HEK293 (cell line): ENCODE measurements at regions not wholly inside any gene's neighbourhood (a gene's known extent, or its start where the extent isn't known, plus 50 kb on each side); places are given as distances from the start of the nearest gene placed in this dataset.

Experiments used
- CTCF ChIA-PET: fragments of 350-600 bp; formaldehyde crosslinking; extraction: SDS; loops from one replicate; lab custom pipeline; 2021; ENCODE audit warnings: antibody characterized with exemption; lab: Yijun Ruan, JAX
- POLR2A ChIA-PET: fragments of 300-600 bp; formaldehyde crosslinking; extraction: SDS; loops from one replicate; lab custom pipeline; 2020; ENCODE audit warnings: antibody characterized with exemption, inconsistent platforms; lab: Yijun Ruan, JAX
- H3K27ac ChIP-seq: fragments of 200-500 bp; sonication (Bioruptor generic); 2 replicates; pipeline ENCODE4 v1.5.1; 2014; ENCODE audit warnings: low read depth, low read length, control low read depth, inconsistent platforms; ENCODE audit errors: extremely low read depth
- H3K36me3 ChIP-seq, 2 experiments: fragments of 200-500 bp in 1 of 2; sonication (Bioruptor generic) in 1 of 2; 1 replicate in 1 of 2; 2 replicates in 1 of 2; pipeline ENCODE4 v1.5.1; 2014 to 2017; ENCODE audit warnings: inconsistent platforms in 2 of 2, low read length in 2 of 2; ENCODE audit not compliant: control insufficient read depth in 2 of 2, insufficient read depth in 1 of 2
- H3K4me1 ChIP-seq: fragments of 200-500 bp; sonication (Bioruptor generic); 2 replicates; pipeline ENCODE4 v1.5.1; 2014; ENCODE audit warnings: mild to moderate bottlenecking, low read length, inconsistent platforms; ENCODE audit not compliant: control insufficient read depth, insufficient read depth
- H3K4me3 ChIP-seq: 2 replicates; pipeline ENCODE4 v1.5.1; 2011; ENCODE audit warnings: low read depth, mild to moderate bottlenecking, control low read depth, low read length, moderate library complexity
- H3K9me3 ChIP-seq: fragments of 200-500 bp; sonication (Bioruptor generic); 2 replicates; pipeline ENCODE4 v1.5.1; 2014; ENCODE audit warnings: low read depth, low read length, inconsistent platforms; ENCODE audit not compliant: control insufficient read depth, insufficient read depth
- KLF7 ChIP-seq: fragments of 450-650 bp; formaldehyde crosslinking; IDR thresholded peaks from 2 replicates; pipeline ENCODE4 v1.5.1; 2016; ENCODE audit warnings: missing biosample characterization, missing genetic modification characterization, borderline replicate concordance
- PRDM1 ChIP-seq: fragments of 450-650 bp; formaldehyde crosslinking; IDR thresholded peaks from 2 replicates; pipeline ENCODE4; 2016; ENCODE audit warnings: missing biosample characterization, missing genetic modification characterization
- REST ChIP-seq: fragments of 450-650 bp; formaldehyde crosslinking; IDR thresholded peaks from 2 replicates; pipeline ENCODE4 v1.5.1; 2016; ENCODE audit warnings: missing biosample characterization, missing genetic modification characterization
- SETDB1 ChIP-seq: IDR thresholded peaks from one replicate; pipeline ENCODE4 v1.6.1; 2017; ENCODE audit warnings: mild to moderate bottlenecking, low read length, moderate library complexity, mixed read lengths; ENCODE audit not compliant: insufficient read length
- TRIM28 ChIP-seq: IDR thresholded peaks from 2 replicates; pipeline ENCODE4 v1.6.1; 2011; ENCODE audit warnings: low read length, control low read depth, borderline replicate concordance
- ZEB2 ChIP-seq: fragments of 450-650 bp; formaldehyde crosslinking; IDR thresholded peaks from 2 replicates; pipeline ENCODE4 v1.5.1; 2016; ENCODE audit warnings: missing biosample characterization, missing genetic modification characterization
- ZFP37 ChIP-seq: fragments of 450-650 bp; formaldehyde crosslinking; IDR thresholded peaks from 2 replicates; pipeline ENCODE4 v1.5.1; 2016; ENCODE audit warnings: missing biosample characterization, missing genetic modification characterization
- ZFP41 ChIP-seq: fragments of 450-650 bp; formaldehyde crosslinking; IDR thresholded peaks from 2 replicates; pipeline ENCODE4 v1.5.1; 2016; ENCODE audit warnings: missing biosample characterization, missing genetic modification characterization, borderline replicate concordance
- ZNF155 ChIP-seq: fragments of 450-650 bp; formaldehyde crosslinking; IDR thresholded peaks from 2 replicates; pipeline ENCODE4 v1.5.1; 2016; ENCODE audit warnings: missing biosample characterization, missing genetic modification characterization
- ZNF248 ChIP-seq: fragments of 450-650 bp; formaldehyde crosslinking; IDR thresholded peaks from 2 replicates; pipeline ENCODE4 v1.5.1; 2017; ENCODE audit warnings: missing biosample characterization, missing genetic modification characterization
- ZNF530 ChIP-seq: fragments of 450-650 bp; formaldehyde crosslinking; IDR thresholded peaks from 2 replicates; pipeline ENCODE4 v1.5.1; 2016; ENCODE audit warnings: low read depth, missing biosample characterization, missing genetic modification characterization
- ZNF544 ChIP-seq: fragments of 450-650 bp; formaldehyde crosslinking; IDR thresholded peaks from 2 replicates; pipeline ENCODE4 v1.5.0; 2017; ENCODE audit warnings: missing biosample characterization, missing genetic modification characterization
- ZNF571 ChIP-seq: fragments of 450-650 bp; formaldehyde crosslinking; IDR thresholded peaks from 2 replicates; pipeline ENCODE4 v1.5.0; 2017; ENCODE audit warnings: missing biosample characterization, missing genetic modification characterization
- ZNF664 ChIP-seq: fragments of 450-650 bp; formaldehyde crosslinking; IDR thresholded peaks from 2 replicates; pipeline ENCODE4 v1.5.1; 2016; ENCODE audit warnings: missing biosample characterization, missing genetic modification characterization
- ZNF670 ChIP-seq: fragments of 450-650 bp; formaldehyde crosslinking; IDR thresholded peaks from 2 replicates; pipeline ENCODE4 v1.5.1; 2016; ENCODE audit warnings: missing biosample characterization, missing genetic modification characterization, low read depth
- ZNF791 ChIP-seq: fragments of 450-650 bp; formaldehyde crosslinking; IDR thresholded peaks from 2 replicates; pipeline ENCODE4 v1.5.1; 2016; ENCODE audit warnings: missing biosample characterization, missing genetic modification characterization
- TF ChIP-seq, protein P1 (sequence below): fragments of 450-650 bp; formaldehyde crosslinking; IDR thresholded peaks from 2 replicates; pipeline ENCODE4 v1.5.1; 2016; ENCODE audit warnings: missing biosample characterization, missing genetic modification characterization
- TF ChIP-seq, protein P2 (sequence below): fragments of 450-650 bp; formaldehyde crosslinking; IDR thresholded peaks from 2 replicates; pipeline ENCODE4 v1.5.1; 2016; ENCODE audit warnings: missing biosample characterization, missing genetic modification characterization
- TF ChIP-seq, protein P3 (sequence below): fragments of 450-650 bp; IDR thresholded peaks from 2 replicates; pipeline ENCODE4 v1.5.1; 2018; ENCODE audit warnings: missing biosample characterization, missing genetic modification characterization

- Histone ChIP-seq H3K36me3 (no peaks in the 10 kb centered on the region), H3K4me1 (no peaks in the 10 kb centered on the region), H3K9me3 (no peaks in the 10 kb centered on the region; the same call in 1 of the 2 replicates), H3K4me3 (no peak overlapping the region), H3K27ac (no peak overlapping the region)
- ChIA-PET POLR2A (interaction anchor here (0.7 kb wide), 1 partner anchor 14 kb away, joined by 3 read pairs; no protein-coding TSS in a partner anchor), CTCF (interaction anchor here (0.7 kb wide), 1 partner anchor 28 kb away, joined by 5 read pairs; no protein-coding TSS in a partner anchor)
- TF ChIP-seq, protein P1, sequence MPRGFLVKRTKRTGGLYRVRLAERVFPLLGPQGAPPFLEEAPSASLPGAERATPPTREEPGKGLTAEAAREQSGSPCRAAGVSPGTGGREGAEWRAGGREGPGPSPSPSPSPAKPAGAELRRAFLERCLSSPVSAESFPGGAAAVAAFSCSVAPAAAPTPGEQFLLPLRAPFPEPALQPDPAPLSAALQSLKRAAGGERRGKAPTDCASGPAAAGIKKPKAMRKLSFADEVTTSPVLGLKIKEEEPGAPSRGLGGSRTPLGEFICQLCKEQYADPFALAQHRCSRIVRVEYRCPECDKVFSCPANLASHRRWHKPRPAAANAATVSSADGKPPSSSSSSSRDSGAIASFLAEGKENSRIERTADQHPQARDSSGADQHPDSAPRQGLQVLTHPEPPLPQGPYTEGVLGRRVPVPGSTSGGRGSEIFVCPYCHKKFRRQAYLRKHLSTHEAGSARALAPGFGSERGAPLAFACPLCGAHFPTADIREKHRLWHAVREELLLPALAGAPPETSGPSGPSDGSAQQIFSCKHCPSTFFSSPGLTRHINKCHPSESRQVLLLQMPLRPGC = no peak
- no peak for TF ChIP-seq PRDM1 (tag by site-specific recombination)
- TF ChIP-seq ZNF791 (tag by site-specific recombination) = peak; percentile 98
- TF ChIP-seq SETDB1 = peak; percentile 96
- peak; percentile 96 for TF ChIP-seq TRIM28
- no peak for TF ChIP-seq ZNF544 (tag by site-specific recombination)
Observed at GRCh38 chr7:46963719-46964118, 618.2 kb downstream of the TNS3 start.

DNA sequence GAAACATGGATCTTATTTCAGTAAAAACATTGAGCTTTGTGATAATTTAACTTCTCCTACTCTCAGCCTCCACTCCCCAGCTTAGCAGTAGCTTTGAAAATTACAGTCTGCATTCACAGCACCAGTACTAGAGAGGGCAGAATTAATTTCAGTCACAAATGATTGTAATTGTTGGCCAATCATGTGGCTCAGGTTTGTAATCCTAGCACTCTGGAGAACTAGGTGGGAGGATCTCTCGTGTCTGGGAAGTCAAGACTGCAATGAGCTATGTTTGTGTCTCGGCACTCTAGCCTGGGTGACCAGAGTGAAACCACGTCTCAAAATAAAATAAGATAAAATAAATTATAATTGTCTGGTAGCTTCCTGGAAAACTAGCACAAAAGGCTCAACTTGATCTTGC is 620.9 kb downstream of the TNS3 start:
- POLR2A ChIA-PET = no interaction called here
- TF ChIP-seq ZNF248 (tag by site-specific recombination) (no peak), ZFP37 (tag by site-specific recombination) (no peak), ZNF155 (tag by site-specific recombination) (no peak), ZNF571 (no peak), ZFP41 (tag by site-specific recombination) (no peak), ZNF664 (tag by site-specific recombination) (no peak), KLF7 (tag by site-specific recombination) (no peak), ZEB2 (no peak)
- TF ChIP-seq, protein P2, sequence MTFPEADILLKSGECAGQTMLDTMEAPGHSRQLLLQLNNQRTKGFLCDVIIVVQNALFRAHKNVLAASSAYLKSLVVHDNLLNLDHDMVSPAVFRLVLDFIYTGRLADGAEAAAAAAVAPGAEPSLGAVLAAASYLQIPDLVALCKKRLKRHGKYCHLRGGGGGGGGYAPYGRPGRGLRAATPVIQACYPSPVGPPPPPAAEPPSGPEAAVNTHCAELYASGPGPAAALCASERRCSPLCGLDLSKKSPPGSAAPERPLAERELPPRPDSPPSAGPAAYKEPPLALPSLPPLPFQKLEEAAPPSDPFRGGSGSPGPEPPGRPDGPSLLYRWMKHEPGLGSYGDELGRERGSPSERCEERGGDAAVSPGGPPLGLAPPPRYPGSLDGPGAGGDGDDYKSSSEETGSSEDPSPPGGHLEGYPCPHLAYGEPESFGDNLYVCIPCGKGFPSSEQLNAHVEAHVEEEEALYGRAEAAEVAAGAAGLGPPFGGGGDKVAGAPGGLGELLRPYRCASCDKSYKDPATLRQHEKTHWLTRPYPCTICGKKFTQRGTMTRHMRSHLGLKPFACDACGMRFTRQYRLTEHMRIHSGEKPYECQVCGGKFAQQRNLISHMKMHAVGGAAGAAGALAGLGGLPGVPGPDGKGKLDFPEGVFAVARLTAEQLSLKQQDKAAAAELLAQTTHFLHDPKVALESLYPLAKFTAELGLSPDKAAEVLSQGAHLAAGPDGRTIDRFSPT (tag by site-specific recombination) = no peak
- CTCF ChIA-PET = interaction anchor here (0.7 kb wide), 1 partner anchor 48 kb away, joined by 3 read pairs; no protein-coding TSS in a partner anchor

DNA sequence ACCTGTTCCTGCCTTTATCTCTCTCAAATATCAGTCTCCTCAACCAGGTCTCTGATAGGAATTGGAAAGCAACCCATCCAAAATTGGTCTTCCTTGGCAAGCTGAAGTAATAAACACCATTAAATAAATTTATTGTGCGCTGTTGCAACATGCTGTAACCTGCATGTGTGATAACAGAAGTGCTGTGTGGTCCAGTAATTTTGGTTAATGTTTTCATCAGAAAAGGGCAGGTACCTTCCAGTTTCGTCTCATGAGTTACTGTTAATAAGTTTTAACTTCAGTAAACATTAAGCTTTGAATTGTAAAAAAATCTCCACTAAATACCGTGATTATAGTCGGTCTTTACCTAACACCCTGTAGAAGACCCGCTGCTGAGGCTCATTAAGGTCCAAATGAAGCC is 624.7 kb downstream of the TNS3 start:
- H3K36me3 ChIP-seq = no peaks in the 10 kb centered on the region
- no peak overlapping the region for H3K27ac ChIP-seq
- TF ChIP-seq, protein P3, sequence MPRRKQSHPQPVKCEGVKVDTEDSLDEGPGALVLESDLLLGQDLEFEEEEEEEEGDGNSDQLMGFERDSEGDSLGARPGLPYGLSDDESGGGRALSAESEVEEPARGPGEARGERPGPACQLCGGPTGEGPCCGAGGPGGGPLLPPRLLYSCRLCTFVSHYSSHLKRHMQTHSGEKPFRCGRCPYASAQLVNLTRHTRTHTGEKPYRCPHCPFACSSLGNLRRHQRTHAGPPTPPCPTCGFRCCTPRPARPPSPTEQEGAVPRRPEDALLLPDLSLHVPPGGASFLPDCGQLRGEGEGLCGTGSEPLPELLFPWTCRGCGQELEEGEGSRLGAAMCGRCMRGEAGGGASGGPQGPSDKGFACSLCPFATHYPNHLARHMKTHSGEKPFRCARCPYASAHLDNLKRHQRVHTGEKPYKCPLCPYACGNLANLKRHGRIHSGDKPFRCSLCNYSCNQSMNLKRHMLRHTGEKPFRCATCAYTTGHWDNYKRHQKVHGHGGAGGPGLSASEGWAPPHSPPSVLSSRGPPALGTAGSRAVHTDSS = 0 out of 2 replicates have a peak, but pooled peaks have one; percentile 25
- TF ChIP-seq ZNF670 (tag by site-specific recombination) (no peak), ZNF530 (tag by site-specific recombination) (no peak), REST (no peak)
- no peaks in the 10 kb centered on the region; the same call in 1 of the 2 replicates for H3K9me3 ChIP-seq
- H3K4me1 ChIP-seq = no peaks in the 10 kb centered on the region
- no peak overlapping the region for H3K4me3 ChIP-seq
- CTCF ChIA-PET = no interaction called here
- POLR2A ChIA-PET = no interaction called here

More for the DNA sequence above, 620.9 kb downstream of the TNS3 start:
- H3K4me1 ChIP-seq = no peaks in the 10 kb centered on the region
- no peak overlapping the region for H3K4me3 ChIP-seq
- H3K36me3 ChIP-seq = no peaks in the 10 kb centered on the region
- no peaks in the 10 kb centered on the region; the same call in 1 of the 2 replicates for H3K9me3 ChIP-seq
- no peak overlapping the region for H3K27ac ChIP-seq
